ENCODE measurements at regions not wholly inside any gene's neighbourhood (a gene's known extent, or its start where the extent isn't known, plus 50 kb on each side); places are given as distances from the start of the nearest gene placed in this dataset.
"Not testable (repeated sequence)": the region's sequence is repeated elsewhere in the genome, so short reads cannot be mapped to it uniquely, and the experiment has no call there.

DNA sequence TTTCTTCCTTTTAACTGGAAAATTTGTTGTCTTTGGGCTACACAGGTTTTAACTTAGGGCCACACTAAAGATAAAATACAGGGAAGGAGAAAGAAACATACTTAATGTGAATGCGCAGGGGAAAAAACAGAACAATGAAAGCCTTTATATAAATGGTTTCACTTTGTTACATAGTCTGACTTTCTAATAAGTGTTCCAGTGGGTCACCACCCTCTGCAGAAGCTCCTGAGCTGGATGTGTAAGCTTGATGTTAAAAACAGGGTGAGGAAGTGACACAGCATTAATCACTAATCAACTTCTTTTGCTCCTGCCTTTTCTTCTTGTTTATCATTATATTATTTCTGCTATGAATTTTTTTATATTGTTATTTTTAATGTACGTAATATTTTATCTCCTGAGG lies 445.6 kb upstream of the CA10 start:
- no peak for DNase-seq (ENCODE audit: low spot score)
- no peak overlapping the region for H3K27ac Mint-ChIP-seq (ENCODE audit: unreplicated experiment)
- H3K4me3 Mint-ChIP-seq (ENCODE audit: unreplicated experiment): no peak overlapping the region
- TF ChIP-seq, protein P1, sequence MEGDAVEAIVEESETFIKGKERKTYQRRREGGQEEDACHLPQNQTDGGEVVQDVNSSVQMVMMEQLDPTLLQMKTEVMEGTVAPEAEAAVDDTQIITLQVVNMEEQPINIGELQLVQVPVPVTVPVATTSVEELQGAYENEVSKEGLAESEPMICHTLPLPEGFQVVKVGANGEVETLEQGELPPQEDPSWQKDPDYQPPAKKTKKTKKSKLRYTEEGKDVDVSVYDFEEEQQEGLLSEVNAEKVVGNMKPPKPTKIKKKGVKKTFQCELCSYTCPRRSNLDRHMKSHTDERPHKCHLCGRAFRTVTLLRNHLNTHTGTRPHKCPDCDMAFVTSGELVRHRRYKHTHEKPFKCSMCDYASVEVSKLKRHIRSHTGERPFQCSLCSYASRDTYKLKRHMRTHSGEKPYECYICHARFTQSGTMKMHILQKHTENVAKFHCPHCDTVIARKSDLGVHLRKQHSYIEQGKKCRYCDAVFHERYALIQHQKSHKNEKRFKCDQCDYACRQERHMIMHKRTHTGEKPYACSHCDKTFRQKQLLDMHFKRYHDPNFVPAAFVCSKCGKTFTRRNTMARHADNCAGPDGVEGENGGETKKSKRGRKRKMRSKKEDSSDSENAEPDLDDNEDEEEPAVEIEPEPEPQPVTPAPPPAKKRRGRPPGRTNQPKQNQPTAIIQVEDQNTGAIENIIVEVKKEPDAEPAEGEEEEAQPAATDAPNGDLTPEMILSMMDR (IDR thresholded peaks at IDR 0.05): no peak
- no peaks in the 10 kb centered on the region for H3K27me3 Mint-ChIP-seq (ENCODE audit: low read depth)
- no peaks in the 10 kb centered on the region for H3K9me3 Mint-ChIP-seq (ENCODE audit: low read depth)
- H3K4me1 Mint-ChIP-seq (ENCODE audit: low read depth): no peaks in the 10 kb centered on the region
- H3K36me3 Mint-ChIP-seq (ENCODE audit: low read depth): no peaks in the 10 kb centered on the region

DNA sequence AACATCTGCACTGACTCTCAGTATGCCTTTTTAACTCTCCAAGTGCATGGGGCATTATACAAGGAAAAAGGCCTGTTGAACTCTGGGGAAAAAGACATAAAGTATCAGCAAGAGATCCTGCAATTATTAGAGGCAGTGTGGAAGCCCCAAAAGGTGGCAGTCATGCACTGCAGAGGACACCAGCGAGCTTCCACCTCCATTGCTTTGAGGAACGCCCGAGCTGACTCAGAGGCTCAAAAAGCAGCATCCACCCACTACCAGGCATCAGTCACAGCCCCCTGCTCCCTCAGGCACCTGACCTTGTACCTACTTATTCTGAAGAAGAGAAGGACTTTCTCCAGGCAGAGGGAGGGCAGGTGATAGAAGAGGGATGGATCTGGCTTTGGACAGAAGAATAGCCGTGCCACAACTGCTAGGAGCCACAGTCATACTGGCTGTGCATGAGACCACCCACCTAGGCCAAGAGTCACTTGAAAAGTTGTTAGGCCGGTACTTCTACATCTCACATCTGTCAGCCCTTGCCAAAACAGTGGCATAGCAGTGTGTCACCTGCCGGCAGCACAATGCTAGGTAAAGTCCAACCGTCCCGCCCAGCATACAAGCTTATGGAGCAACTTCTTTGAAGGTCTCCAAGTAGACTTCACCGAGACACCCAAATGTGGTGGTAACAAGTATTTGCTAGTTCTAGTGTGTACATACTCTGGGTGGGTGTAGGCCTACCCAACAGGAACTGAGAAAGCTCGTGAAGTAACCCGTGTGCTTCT lies 439.1 kb upstream of the CA10 start:
- not testable (repeated sequence) for H3K4me3 Mint-ChIP-seq (ENCODE audit: unreplicated experiment); DNase-seq (ENCODE audit: low spot score); H3K4me1 Mint-ChIP-seq (ENCODE audit: low read depth); H3K27me3 Mint-ChIP-seq (ENCODE audit: low read depth); H3K36me3 Mint-ChIP-seq (ENCODE audit: low read depth); H3K27ac Mint-ChIP-seq (ENCODE audit: unreplicated experiment)
- TF ChIP-seq, protein P1 (IDR thresholded peaks at IDR 0.05): peak; percentile 25
- peaks cover 18% of the 10 kb centered on the region for H3K9me3 Mint-ChIP-seq (ENCODE audit: low read depth)

DNA sequence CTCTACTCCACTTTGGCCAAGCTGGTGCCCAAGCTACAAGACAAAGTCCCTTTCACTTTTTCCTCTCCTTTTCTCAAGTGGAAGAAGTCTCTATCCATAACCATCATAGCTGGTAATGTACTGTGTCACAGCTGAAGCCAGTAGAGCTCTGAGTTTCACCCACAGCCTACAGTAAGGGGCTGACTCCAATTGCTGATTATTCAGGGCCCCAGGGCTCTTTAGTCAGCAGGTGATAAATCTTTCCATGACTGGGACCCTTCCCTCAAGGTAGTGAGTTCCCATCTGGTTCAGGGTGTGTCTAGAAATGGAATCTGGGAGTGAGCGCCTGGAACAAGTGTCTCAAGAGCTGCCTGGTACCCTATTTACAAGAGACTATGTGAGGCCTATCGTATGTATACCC lies 436.0 kb upstream of the CA10 start:
- H3K27ac Mint-ChIP-seq (ENCODE audit: unreplicated experiment): no peak overlapping the region
- H3K36me3 Mint-ChIP-seq (ENCODE audit: low read depth): no peaks in the 10 kb centered on the region

DNA sequence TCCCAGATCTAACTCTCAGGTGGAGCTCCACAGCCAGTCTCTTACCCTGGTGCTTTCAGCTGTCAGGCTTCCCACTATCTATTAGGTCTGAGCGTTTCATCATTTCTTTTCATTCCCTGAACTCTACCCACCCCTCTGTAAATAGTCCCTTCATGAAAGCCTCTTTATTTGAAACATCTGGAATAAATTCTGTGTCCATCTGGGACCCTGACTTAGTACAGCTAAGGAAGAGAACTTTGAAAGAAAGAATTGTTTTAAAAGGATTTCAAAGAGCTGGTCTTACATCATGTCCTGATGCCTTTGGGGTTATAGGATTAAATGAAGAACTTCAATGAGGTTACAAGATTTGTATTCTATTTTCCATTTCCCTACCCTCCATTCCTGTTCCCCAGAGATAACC lies 388.5 kb upstream of the CA10 start:
- Mint-ChIP-seq H3K27ac (ENCODE audit: unreplicated experiment) (no peak overlapping the region), H3K36me3 (ENCODE audit: low read depth) (no peaks in the 10 kb centered on the region), H3K27me3 (ENCODE audit: low read depth) (peaks cover 4% of the 10 kb centered on the region), H3K4me1 (ENCODE audit: low read depth) (no peaks in the 10 kb centered on the region), H3K9me3 (ENCODE audit: low read depth) (peaks cover 8% of the 10 kb centered on the region), H3K4me3 (ENCODE audit: unreplicated experiment) (no peak overlapping the region)
- TF ChIP-seq, protein P1 (IDR thresholded peaks at IDR 0.05): no peak
- no peak for DNase-seq (ENCODE audit: low spot score)

More for the DNA sequence above, 436.0 kb upstream of the CA10 start:
- no peaks in the 10 kb centered on the region for H3K4me1 Mint-ChIP-seq (ENCODE audit: low read depth)
- H3K9me3 Mint-ChIP-seq (ENCODE audit: low read depth): peaks cover 30% of the 10 kb centered on the region
- H3K4me3 Mint-ChIP-seq (ENCODE audit: unreplicated experiment): no peak overlapping the region
- DNase-seq (ENCODE audit: low spot score): no peak
- TF ChIP-seq, protein P1 (IDR thresholded peaks at IDR 0.05): no peak
- H3K27me3 Mint-ChIP-seq (ENCODE audit: low read depth): no peaks in the 10 kb centered on the region

DNA sequence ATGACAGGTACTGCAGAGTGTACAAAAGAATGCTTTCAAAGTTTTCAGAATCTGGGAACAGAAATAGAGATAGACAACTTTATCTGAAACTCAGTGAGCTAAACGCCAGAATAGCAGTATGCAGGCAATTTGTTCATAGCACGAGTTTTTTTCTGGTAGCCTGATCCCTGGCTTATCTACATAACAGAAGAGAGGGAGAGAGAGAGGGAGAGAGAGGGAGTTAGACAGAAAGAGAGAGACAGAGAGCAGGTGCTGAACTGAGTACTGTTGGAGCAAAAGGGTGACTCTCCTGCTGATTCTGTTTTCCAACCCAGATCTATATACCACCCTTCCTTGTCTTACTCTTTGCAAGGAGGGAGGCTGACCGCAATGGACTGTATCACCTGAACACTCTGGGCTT lies 388.0 kb upstream of the CA10 start:
- H3K4me1 Mint-ChIP-seq (ENCODE audit: low read depth): no peaks in the 10 kb centered on the region
- H3K27me3 Mint-ChIP-seq (ENCODE audit: low read depth): peaks cover 4% of the 10 kb centered on the region
- peaks cover 9% of the 10 kb centered on the region for H3K9me3 Mint-ChIP-seq (ENCODE audit: low read depth)
- no peak overlapping the region for H3K27ac Mint-ChIP-seq (ENCODE audit: unreplicated experiment)
- TF ChIP-seq, protein P1 (IDR thresholded peaks at IDR 0.05): no peak
- no peak overlapping the region for H3K4me3 Mint-ChIP-seq (ENCODE audit: unreplicated experiment)
- no peaks in the 10 kb centered on the region for H3K36me3 Mint-ChIP-seq (ENCODE audit: low read depth)
- DNase-seq (ENCODE audit: low spot score): no peak

All from chondrocyte (in vitro differentiated cells).